SU-DHL-6 (cell line): ENCODE measurements at regions not wholly inside any gene's neighbourhood (a gene's known extent, or its start where the extent isn't known, plus 50 kb on each side); places are given as distances from the start of the nearest gene placed in this dataset.
"Not testable (repeated sequence)": the region's sequence is repeated elsewhere in the genome, so short reads cannot be mapped to it uniquely, and the experiment has no call there.

Experiments
- CTCF ChIP-seq: fragments of 200-600 bp; sonication (generic); IDR thresholded peaks from one replicate; pipeline ENCODE4 v1.5.1; 2017; ENCODE audit warnings: antibody characterized with exemption, mild to moderate bottlenecking, low read length, moderate library complexity; ENCODE audit not compliant: insufficient read depth, poor library complexity, severe bottlenecking
- EZH2phosphoT487 ChIP-seq: fragments of 200-600 bp; sonication (generic), shearing (Covaris generic); conservative IDR thresholded peaks from 2 replicates; pipeline ENCODE4 v1.6.1; 2018; ENCODE audit warnings: mild to moderate bottlenecking, antibody characterized with exemption, low read length, moderate library complexity, mixed read lengths

GRCh38 chr4:31024781-31025180, 304.6 kb downstream of the PCDH7 start:
- TF ChIP-seq CTCF, EZH2phosphoT487: not testable (repeated sequence)
